ENCODE measurements at regions not wholly inside any gene's neighbourhood (a gene's known extent, or its start where the extent isn't known, plus 50 kb on each side); places are given as distances from the start of the nearest gene placed in this dataset.
A peak's percentile ranks its signal among the peaks of the same experiment; 100 is the strongest.

DNA sequence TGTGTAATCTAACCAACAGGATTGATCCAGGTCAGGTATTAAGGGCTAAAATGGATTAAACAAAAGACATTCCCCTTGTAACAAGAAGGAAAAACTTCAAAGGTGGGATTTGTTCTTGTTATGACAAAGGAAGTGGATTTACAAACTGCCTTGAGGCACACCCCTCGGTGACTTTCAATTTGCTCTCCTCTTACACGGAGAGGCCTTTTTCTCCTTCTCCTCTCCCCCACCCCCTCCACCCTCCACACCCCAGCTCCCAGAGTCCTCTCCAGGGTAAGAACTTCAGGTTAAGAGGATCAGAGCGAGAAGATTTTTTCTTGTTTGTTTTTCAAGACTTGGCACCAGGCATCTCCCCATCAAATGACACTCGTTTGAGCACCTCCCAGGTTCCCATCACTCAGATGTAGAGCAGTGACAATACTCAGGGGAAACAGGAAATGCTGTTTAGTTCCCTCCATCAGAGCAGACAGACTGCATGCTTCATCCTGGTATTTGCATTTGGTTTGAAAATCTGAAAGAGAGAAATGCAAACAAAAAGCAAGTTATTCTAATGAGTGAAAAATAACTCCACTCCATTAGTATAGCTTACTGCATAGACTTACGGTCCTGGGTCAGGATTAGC lies 77.6 kb upstream of the TMEM260 start:
- no peak for DNase-seq (ENCODE audit: low spot score)

DNA sequence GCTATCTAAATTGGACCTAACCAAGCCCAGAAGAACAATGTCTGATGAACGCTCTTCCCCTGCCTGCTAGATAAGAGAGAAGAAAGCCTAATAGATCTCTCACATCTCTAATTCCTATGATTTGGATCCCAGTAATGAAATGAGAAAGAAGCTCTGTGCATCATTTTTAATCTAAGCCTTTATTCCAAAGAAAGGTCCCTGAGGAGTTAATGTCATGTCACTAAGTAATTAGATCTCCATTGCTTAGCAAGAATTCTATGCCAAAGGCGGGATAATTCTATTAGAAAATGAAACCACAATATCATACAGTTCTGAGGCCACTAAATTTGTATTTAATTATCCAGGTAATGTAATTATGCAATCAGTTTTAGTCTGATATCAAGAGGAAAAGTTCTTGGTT lies 74.2 kb upstream of the TMEM260 start:
- no peak for DNase-seq (ENCODE audit: low spot score)

DNA sequence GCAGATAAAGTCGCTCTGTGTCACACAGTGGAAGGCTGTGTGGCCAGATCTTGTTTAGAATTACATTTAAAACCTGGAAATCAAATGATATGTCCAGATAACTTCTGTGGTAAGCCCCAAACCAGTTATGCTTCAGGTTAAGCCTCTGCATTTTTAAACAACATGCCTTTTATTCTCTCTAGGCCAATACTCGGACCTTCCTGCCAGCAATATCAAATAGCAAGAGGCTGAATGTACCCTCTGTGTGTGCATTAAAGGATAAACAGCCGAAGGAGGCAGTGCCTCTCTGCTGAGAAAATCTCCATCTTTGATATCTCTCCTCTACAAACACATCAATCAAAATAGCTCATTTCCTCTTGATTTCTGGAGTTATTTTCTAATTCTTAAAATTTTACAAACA lies 67.1 kb upstream of the TMEM260 start:
- no peak for DNase-seq (ENCODE audit: low spot score)

DNA sequence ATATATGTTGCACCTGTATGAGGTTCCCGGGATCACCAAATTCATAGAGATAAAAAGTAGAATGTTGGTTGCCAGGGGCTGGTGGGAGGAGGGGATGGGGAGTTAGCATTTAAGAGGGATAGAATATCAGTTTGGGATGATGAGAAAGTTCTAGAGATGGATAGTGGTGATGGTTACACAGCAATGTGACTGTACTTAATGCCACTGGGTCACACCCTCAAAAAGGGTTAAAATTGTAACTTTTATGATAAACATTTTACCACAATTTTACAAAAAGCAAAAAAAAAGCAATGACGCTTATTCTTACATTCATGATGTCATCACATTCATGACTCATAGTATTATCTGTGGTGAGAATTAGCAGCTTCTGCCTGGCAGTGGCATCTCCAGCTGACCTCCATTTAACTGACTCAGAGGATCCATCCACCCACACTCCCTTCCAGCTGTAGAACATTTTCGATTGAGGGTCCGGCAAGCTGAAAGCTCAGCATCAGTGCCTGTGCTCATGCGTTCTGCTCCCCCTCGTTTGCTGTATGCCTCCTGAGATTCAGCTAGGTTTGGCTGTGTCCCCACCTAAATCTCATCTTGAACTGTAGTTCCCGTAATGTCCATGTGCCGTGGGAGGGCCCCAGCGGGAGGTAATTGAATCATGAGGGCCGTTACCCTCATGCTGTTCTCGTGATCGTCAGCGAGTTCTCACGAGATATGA lies 64.8 kb upstream of the TMEM260 start:
- no peak for DNase-seq (ENCODE audit: low spot score)

DNA sequence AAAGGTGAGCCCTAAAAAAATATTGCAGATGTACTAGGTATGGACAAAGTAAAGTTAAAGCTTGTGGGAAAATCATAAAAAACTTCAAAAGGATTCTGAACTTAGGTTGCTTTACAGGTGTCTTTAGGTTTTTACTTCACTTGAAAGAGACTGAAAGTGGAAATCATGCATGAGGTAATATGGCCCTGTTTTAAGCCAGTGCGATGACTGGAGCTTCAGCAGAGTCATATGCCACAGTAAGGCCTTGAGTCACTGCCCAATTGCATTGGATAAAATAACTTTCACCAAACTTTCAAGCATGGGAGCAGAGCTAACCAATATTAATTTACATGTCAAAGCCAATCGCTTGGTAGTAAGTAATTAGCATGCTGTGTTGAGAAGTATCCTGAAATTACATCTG lies 63.9 kb upstream of the TMEM260 start:
- no peak for DNase-seq (ENCODE audit: low spot score)

DNA sequence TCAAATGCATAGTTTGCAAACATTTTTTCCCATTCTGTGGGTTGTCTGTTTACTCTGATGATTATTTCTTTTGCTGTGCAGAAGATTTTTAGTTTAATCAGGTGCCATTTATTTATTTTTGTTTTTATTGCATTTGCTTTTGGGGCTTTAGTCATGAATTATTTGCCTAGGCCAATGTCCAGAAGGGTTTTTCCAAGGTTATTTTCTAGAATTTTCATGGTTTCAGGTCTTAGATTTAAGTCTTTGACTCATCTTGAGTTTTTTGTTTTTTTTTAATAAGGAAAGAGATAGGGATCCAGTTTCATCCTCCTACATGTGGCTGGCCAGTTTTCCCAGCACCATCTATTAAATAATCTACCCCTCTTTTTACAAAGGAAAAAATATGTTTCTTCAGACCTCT lies 57.2 kb upstream of the TMEM260 start:
- DNase-seq (ENCODE audit: low spot score) = no peak

DNA sequence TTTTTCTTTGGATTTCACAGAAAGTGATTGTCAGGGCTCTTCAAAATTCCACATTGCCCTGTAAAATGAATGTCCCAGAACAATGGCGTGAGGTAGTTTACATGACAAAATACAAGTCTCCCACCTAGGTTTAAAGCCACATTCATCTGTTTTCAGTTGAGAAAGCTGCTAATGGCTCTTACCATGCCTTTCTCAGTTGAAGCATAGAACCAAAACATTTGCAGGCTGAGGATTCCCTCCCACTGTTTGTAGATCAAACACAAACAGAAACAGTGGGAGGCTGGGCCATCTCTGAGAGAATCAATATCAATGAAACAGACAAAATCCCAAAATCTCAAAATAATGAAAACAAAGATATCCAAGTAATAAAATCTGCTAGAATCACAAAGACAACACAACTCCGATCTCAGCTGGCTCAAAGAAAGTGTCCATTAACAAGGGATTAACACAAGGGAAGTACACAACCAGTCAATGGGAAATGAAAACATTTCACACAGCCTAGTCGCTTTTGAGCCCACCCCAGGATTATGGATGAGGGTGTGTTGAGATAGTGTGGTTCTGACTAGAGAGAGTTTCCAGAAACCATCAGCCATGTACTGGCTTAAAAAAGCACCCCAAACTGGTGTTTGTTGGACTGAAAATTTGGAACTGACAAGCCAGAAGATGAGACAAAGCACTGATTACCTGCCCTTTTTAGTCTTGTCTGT lies 54.5 kb upstream of the TMEM260 start:
- peak; percentile 49 for DNase-seq (ENCODE audit: low spot score)

DNA sequence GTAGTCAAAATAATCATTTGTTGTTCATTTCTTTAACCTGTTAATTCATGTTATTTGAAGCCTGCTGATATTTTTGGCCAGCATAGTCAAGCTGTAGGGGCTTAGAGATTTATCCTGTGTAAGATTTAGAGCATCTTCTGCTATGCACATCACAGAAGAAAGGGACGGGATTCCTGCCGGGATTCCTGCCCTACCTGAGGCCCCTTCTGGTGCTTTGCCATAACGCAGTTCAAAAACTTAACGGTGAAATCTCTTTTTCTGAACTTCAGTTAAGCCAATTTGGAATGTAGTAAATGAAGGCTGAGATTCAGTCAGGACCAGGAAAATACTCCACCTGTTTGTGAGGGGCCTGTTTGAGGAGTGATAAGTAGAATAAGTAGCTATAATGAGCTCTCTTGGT lies 50.7 kb upstream of the TMEM260 start:
- DNase-seq (ENCODE audit: low spot score) = peak; percentile 14
